ENCODE measurements at regions not wholly inside any gene's neighbourhood (a gene's known extent, or its start where the extent isn't known, plus 50 kb on each side); places are given as distances from the start of the nearest gene placed in this dataset.

GRCh38 chr4:78684325-78685079, 91.6 kb upstream of the BMP2K start:
- TF ChIP-seq, protein P1, sequence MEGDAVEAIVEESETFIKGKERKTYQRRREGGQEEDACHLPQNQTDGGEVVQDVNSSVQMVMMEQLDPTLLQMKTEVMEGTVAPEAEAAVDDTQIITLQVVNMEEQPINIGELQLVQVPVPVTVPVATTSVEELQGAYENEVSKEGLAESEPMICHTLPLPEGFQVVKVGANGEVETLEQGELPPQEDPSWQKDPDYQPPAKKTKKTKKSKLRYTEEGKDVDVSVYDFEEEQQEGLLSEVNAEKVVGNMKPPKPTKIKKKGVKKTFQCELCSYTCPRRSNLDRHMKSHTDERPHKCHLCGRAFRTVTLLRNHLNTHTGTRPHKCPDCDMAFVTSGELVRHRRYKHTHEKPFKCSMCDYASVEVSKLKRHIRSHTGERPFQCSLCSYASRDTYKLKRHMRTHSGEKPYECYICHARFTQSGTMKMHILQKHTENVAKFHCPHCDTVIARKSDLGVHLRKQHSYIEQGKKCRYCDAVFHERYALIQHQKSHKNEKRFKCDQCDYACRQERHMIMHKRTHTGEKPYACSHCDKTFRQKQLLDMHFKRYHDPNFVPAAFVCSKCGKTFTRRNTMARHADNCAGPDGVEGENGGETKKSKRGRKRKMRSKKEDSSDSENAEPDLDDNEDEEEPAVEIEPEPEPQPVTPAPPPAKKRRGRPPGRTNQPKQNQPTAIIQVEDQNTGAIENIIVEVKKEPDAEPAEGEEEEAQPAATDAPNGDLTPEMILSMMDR (IDR thresholded peaks at IDR 0.05; ENCODE audit: low read length): no peak
- TF ChIP-seq EZH2phosphoT487 (IDR thresholded peaks at IDR 0.05; ENCODE audit: low read length): no peak
